ENCODE measurements at regions not wholly inside any gene's neighbourhood (a gene's known extent, or its start where the extent isn't known, plus 50 kb on each side); places are given as distances from the start of the nearest gene placed in this dataset.

- Mint-ChIP-seq H3K4me3 (no peak overlapping the region), H3K9me3 (peaks cover 38% of the 10 kb centered on the region), H3K36me3 (ENCODE audit: low read depth) (no peaks in the 10 kb centered on the region), H3K27me3 (ENCODE audit: insufficient read depth) (no peaks in the 10 kb centered on the region), H3K27ac (no peak overlapping the region), H3K4me1 (ENCODE audit: low read depth) (no peaks in the 10 kb centered on the region)
- DNase-seq, result no peak
- TF ChIP-seq CTCF (IDR thresholded peaks at IDR 0.05), result no peak
These were observed 250.5 kb upstream of the PKN2 start for GRCh38 chr1:88433556-88433955.

GRCh38 chr1:88434836-88435235 lies 249.2 kb upstream of the PKN2 start:
- H3K4me3 Mint-ChIP-seq, result no peak overlapping the region
- H3K9me3 Mint-ChIP-seq, result peaks cover 44% of the 10 kb centered on the region
- H3K36me3 Mint-ChIP-seq (ENCODE audit: low read depth), result no peaks in the 10 kb centered on the region

GRCh38 chr1:88441022-88441421 lies 243.1 kb upstream of the PKN2 start:
- no peaks in the 10 kb centered on the region for H3K36me3 Mint-ChIP-seq (ENCODE audit: low read depth)

More at GRCh38 chr1:88434836-88435235, 249.2 kb upstream of the PKN2 start:
- Mint-ChIP-seq H3K27ac (no peak overlapping the region), H3K27me3 (ENCODE audit: insufficient read depth) (no peaks in the 10 kb centered on the region), H3K4me1 (ENCODE audit: low read depth) (no peaks in the 10 kb centered on the region)
- TF ChIP-seq CTCF (IDR thresholded peaks at IDR 0.05), result no peak
- no peak for DNase-seq

GRCh38 chr1:88451856-88452255 lies 232.2 kb upstream of the PKN2 start:
- Mint-ChIP-seq H3K9me3 (peaks cover 13% of the 10 kb centered on the region; the same call in 1 of the 2 replicates), H3K27me3 (ENCODE audit: insufficient read depth) (no peaks in the 10 kb centered on the region), H3K27ac (no peak overlapping the region), H3K36me3 (ENCODE audit: low read depth) (no peaks in the 10 kb centered on the region), H3K4me1 (ENCODE audit: low read depth) (no peaks in the 10 kb centered on the region), H3K4me3 (no peak overlapping the region)
- TF ChIP-seq CTCF (IDR thresholded peaks at IDR 0.05), result no peak
- no peak for DNase-seq

More at GRCh38 chr1:88441022-88441421, 243.1 kb upstream of the PKN2 start:
- TF ChIP-seq CTCF (IDR thresholded peaks at IDR 0.05), result no peak
- peaks cover 45% of the 10 kb centered on the region for H3K9me3 Mint-ChIP-seq
- no peaks in the 10 kb centered on the region for H3K27me3 Mint-ChIP-seq (ENCODE audit: insufficient read depth)
- no peak overlapping the region for H3K27ac Mint-ChIP-seq
- no peak for DNase-seq
- no peaks in the 10 kb centered on the region for H3K4me1 Mint-ChIP-seq (ENCODE audit: low read depth)
- H3K4me3 Mint-ChIP-seq, result no peak overlapping the region

GRCh38 chr1:88453295-88453694 lies 230.8 kb upstream of the PKN2 start:
- peaks cover 13% of the 10 kb centered on the region; the same call in 1 of the 2 replicates for H3K9me3 Mint-ChIP-seq
- no peak overlapping the region for H3K4me3 Mint-ChIP-seq
- no peaks in the 10 kb centered on the region for H3K36me3 Mint-ChIP-seq (ENCODE audit: low read depth)
- H3K27ac Mint-ChIP-seq, result no peak overlapping the region
- no peaks in the 10 kb centered on the region for H3K27me3 Mint-ChIP-seq (ENCODE audit: insufficient read depth)
- no peak for DNase-seq
- no peaks in the 10 kb centered on the region for H3K4me1 Mint-ChIP-seq (ENCODE audit: low read depth)
- TF ChIP-seq CTCF (IDR thresholded peaks at IDR 0.05), result no peak

- TF ChIP-seq CTCF (IDR thresholded peaks at IDR 0.05), result no peak
- peaks cover 11% of the 10 kb centered on the region; the same call in 1 of the 2 replicates for H3K9me3 Mint-ChIP-seq
- no peak overlapping the region for H3K27ac Mint-ChIP-seq
- no peak overlapping the region for H3K4me3 Mint-ChIP-seq
- peaks cover 2% of the 10 kb centered on the region; the same call in 1 of the 2 replicates for H3K27me3 Mint-ChIP-seq (ENCODE audit: insufficient read depth)
- H3K36me3 Mint-ChIP-seq (ENCODE audit: low read depth), result no peaks in the 10 kb centered on the region
- no peaks in the 10 kb centered on the region for H3K4me1 Mint-ChIP-seq (ENCODE audit: low read depth)
- DNase-seq, result no peak
These were observed 229.3 kb upstream of the PKN2 start for GRCh38 chr1:88454781-88455180.
